GM18499 (cell line): ENCODE measurements at regions not wholly inside any gene's neighbourhood (a gene's known extent, or its start where the extent isn't known, plus 50 kb on each side); places are given as distances from the start of the nearest gene placed in this dataset.

Source experiments
- ATAC-seq: cut with Tn5 transposase; IDR thresholded peaks from one replicate; pipeline ENCODE4 v1.9.1; 2021; ENCODE audit warnings: moderate number of reproducible peaks; ENCODE audit not compliant: insufficient read depth, unreplicated experiment

DNA sequence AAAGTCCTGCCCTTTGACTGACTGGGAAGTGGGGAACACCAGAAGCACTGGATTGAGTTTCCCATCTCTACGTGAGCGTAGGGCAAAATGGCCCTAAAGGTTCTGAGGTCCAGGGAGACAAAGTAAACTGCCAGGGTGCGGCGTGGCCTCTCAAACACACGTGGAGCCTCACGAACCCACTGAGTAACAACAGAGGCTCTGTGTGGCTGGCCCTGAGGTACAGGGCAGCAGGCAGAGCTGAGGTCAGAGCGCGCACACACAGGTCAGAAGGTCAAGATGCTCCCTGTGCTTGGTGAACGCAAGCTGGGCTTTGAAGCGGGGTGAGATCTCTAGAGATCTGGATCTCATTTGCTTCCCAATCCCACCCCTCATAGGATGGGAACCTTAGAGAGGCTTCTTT is 99.0 kb upstream of the ZMIZ1 start:
- ATAC-seq = no peak

DNA sequence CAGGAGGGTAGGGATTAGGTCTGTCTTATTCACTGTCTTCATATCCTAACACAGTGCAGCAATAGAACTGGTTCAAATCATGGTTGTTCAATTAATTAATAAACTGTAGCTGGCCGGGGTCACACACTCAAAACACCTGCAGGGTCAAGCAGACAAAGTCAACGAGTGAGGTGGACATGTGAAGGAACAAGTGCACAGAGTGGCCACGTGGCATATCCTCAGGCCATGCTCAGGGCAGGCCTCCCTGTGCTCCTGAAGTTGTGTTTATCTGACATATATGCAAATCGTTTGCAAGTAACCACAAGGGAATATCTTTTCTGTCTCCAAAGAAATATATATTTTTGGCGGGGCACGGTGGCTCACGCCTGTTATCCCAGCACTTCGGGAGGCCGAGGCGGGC is 98.5 kb upstream of the ZMIZ1 start:
- no peak for ATAC-seq

DNA sequence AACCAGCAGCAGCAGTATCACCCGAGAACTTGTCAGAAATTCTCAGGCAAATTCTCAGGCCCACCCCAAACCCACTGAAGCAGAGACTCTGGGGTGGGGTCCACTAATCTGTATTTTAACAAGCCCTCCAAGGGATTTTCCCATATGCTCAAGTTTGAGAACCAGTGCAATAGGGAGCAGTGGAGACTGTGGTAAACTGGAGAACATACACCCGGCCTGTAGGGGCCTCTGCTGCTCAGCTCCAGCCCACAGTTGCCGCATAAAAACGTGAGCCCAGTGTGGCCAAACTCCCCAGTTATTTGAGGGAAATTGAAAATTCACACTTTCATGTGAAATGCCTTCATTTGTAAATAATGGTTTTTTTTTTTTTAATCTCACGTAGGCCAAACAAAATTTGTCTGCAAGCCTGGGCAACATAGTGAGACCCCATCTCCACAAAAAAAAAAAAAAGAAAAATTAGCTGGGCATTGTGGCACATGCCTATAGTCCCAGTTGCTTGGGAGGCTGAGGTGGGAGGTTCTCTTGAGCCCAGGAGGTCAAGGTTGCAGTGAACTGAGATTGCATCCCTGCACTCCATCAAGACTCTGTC is 97.6 kb upstream of the ZMIZ1 start:
- no peak for ATAC-seq

DNA sequence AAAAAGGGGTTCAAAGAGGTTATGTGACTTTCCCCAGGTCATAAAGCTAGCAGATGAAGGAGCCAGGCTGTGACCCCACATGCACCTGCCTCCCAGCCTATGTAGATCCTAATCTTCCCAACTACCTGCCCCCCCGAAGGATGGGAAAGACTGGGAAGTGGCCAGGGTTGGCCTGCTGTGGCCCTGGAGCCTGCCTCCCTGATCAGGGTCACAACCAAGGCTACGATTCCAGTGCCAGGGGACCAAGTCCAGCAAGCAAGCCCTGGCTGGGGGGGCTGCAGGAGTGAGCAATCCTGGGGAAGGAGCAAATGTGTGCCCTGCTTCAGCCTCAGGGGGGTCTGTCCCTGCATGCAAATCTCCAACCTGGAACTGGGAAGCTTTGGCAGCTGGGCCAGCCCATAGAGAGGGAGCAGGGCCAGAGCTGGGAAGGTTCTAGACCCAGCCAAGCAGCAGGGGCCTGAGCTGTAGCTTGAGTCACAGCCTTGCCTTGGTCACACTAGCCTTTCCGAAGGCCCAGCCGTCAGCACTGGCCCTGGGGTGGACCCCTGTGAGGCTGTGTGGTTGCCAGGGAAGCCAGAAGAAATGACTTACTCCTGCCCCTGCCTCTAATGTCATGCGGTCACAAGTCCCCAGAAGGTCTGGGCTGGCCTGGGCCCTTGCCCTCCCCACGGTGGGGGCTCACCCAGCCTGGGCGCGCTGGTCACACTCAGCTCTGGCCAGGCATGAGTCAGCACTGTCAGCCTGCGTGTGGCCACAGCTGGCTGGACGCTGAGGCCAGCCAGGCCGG is 96.4 kb upstream of the ZMIZ1 start:
- ATAC-seq = no peak

DNA sequence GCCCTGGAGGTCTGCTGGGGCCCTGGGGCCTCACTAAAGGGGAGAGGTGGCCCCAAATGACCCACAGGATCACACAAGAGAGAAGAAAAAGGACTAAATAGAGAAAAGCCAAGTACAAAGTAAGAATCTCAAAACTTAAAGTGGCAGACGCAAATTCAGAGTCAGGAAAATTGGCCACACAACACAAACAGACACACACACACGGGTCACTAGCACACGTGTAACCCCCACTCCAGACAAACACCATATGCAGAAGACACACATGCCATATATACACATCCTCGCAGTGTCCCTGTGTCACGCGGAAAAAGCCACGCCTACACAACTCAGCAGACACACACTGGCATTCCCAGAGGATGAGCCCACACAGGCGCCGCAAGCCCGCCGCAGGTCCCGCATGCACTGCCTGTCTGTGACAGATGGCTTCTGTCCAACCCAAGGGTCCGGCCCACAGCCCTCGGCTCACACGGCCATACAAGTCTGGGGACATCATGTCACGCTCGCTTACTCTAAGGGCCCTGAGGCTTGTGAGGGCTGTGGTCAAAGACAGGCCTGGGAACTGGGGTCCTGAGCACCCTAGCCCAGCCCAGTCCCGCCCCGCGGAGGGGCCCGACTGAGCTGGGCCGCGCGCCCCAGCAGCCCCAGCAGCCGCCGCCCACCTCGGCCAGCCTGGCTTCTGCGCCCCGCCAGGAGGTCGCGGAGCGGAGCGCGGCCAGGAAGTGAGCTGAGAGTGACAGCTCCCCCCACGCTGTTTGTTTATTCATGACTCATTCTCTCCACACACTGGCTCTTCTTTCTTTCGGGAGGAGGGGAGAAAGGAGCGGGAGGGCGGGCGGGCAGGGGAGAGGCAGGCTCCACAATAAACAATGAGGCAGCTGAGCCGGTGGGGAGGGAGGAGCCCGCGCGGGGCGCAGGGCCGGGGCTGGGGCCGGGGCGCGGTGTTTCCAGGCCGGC is 95.5 kb upstream of the ZMIZ1 start:
- peak; percentile 71 for ATAC-seq

DNA sequence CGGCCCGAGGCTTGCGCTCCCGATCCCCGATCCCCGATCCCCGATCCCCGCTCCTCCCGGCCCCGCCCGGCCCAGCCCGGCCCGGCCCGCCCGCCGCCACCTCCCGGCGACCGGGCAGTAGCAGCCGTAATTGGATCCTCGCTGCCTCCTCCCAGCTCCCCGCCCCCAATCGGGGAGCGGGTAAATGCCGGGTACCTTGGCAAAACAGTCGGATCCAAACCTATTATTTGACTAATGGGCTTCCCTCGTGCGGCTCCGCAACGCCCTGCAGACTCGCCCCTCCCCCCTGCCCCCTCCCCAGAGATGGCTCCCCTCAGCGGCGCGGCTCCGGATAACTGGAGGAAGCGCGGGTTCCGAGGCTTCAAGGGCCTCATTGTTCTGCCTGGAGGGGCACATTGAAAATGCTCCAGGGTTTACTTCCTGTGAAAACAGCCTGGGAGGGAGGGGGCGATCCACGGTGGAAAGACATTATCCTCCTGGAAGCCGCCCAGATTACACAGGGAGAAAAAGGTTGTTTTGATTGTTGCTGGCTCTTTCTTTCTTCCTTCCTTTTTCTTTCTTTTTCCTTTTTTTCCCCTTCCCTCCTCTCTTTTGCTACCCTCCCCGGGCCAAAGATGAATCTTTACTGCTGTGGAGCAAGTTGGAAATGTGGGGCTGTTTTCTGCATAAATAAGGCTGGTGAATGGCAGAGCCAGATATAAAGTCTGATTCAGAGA is 94.7 kb upstream of the ZMIZ1 start:
- ATAC-seq = peak; percentile 2

DNA sequence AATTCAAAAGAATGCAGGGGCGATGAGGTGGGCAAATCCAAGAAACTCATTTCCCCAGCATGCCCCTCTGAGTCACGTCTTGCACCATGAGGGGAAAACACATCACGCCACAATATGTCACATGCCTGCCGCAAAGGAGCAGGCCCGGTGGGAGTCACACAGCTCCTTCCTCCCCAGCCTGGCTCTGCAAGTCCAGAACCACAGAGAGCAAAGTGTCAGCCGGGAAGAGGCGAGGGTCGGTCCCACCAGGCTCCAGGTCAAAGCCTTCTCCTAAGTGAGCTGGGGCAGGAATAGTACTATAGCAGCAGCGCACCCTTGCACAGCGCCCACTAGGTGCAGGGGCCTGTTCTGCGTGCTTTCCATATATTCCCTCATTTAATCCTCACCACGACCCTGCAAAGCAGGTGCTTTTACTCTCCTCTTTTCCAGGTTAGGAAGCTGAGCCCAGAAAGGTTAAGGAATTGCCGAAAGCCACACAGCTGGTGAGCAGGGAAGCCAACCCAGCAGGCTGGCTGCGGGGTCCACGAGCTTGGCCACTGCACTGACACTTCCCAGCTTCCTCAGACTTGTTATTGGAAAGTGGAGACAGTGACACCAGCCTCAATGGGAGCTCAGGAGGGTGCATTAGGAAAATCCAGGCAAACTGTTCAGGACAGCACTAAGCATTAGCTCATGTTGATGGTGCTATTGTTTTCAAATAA is 94.0 kb upstream of the ZMIZ1 start:
- ATAC-seq = no peak

DNA sequence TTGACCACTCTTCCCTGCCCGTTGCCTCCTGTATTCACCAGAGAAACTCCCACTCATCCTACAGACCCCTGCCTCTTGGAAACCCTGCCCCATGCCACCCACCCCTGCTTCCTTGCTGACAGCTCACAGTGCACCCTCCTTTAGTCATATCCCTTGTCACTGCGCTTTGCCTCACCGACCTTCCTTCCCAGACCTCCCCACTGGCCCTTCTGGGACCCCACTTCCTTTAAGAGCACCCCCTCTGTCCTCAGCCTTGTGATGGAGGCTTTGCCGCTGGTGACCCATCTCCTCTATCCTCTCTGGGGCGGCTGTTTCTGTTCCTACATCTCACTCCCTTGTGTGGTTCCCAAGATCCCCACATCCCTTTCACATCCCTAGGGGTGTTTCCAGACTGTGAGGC is 92.8 kb upstream of the ZMIZ1 start:
- ATAC-seq = no peak

DNA sequence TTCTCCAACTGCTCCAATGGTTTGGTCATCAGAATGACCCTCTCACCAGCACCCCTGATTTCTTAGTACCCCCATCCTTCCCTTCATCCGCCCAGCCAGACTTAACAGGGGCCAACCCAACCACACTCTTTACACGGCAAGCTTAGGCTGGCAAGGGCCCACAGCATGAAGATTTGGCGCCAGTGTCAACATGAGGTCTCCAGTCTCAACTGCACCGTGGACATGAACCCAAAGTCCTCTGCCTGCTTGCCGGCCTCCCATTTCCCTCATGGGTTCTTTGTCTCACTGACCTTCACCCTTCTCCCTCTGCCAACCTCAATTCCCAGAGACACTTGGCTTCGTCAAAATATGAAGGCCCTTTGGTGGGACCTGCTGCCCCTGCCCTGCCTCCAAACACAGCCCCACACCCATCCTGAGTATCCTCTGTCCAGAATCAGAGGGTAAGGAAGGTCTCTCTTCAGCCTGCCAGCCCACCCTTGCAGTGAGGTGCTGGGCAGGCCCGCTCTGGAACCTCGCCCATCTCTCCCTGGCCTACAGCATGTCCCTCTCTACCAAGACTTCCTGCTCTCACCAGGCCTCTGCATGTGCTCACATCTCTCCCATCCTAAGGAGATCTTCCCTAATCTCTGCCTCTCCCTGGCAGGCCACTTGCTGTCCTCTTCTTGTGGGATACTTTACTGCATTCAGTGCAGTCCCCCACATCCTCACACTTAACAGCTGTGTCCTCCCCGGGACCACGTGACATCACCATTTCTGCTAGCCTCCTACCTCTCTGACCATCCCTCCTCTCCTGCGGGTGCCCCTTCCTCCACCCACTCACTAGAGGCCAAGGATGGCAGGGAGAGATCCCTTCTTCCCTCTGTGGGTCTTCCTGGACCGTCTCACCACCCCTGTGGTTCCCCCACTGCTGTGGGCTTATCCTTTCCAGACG is 91.7 kb upstream of the ZMIZ1 start:
- ATAC-seq = no peak

DNA sequence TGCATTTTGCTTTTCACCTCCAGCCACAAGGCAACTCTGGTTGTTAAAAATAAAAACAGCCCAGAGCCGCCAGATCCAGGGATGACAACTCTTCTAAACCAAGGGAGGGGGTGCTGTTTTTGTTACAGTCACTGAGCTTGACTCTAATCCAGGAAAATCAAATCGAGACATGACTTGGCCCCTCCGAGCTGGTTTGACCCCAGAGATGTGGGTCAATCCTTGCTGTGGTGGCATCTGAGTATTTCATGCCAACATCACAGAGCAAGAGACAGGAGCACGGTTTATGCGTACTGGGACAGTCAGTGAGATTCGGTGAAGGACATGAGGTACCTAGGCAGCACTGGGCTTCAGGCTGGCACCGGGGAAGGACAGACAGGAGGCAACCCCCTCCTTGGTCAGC is 88.8 kb upstream of the ZMIZ1 start:
- ATAC-seq = no peak

DNA sequence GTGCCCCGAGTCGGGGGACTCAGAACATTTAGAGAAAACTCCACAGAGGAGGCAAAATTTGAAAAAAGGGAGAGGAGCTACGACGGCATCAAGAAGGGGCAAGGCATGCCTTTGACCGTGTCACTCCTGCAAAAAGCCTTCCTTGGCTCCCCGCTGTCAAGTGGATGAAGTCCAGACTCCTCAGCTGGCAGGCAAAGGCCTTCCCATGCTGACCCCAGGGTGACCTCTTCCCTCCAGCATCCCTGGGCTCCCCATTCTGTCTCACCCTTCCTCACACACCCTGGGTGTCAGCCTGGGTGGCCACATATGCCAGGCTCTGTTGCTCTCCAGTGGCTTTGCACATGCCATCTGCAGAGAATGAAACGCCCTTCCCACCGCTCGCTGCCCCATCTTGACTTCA is 88.4 kb upstream of the ZMIZ1 start:
- ATAC-seq = no peak

DNA sequence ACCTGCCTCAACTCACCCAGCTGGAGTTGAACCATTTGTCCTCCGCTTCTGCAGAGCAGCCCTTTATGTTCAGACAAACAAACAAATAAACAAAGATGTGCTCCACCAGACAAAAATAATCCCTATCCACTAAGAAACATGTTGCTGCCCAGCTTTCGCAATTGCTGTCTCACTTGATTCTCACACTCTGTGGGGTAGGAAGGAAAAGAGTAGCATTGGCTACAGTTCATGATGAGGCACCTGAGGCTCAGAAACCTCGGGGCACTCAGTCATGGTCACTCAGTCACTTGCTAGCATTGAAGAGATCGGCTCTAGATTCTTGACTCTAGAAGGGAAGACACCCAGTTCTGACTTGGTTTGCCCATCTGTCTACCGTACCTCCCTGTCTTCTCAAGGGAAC is 88.0 kb upstream of the ZMIZ1 start:
- no peak for ATAC-seq

DNA sequence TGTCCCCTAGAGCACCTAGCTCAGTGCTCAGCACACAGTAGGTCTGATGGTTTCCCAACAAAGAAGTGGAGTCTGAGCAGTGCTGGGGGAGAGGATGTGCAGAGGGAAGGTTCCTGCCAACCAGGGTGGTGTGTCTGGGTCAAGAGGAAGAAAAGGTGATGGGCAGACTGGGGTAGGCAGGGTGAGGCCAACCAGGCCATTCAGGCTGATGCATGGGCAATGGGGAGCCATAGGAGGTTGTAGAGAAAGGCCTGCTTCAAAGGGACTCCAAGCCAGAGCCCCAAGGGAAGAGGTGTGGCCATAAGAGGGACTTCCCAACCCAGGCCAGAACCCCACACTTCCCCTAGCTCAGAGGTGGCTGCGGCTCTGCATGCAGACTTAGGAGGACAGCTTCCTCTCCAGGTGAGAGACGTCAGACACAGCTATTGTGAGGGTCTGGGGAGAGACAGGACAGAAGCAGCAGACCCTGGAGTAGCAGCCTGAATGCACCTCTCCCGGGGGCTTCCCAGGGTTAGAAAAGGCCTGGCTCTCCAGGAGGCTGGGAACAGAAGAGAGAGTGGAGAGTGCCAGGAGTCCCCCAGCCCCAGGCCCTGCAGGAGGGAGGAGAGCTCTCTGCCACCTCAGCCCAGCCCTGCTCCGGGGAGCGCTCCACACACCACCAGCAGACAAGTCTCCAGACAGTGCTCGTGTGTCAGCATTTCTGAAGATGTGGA is 87.4 kb upstream of the ZMIZ1 start:
- ATAC-seq = no peak

DNA sequence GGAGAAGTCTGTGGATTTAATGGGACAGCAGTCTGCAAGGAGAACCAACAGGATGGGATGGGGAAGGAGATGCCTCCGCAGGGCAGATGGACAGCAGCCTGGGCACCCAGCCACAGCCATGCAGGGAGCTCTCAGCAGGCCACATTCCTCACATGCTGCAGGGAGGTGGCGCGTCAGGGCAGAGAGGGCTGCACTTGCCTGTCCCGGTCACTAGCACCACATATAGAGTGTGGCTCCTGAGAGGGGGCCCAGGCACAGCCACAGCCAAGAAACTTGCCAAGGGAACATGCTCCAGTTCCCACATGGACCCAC is 86.8 kb upstream of the ZMIZ1 start:
- ATAC-seq = no peak

DNA sequence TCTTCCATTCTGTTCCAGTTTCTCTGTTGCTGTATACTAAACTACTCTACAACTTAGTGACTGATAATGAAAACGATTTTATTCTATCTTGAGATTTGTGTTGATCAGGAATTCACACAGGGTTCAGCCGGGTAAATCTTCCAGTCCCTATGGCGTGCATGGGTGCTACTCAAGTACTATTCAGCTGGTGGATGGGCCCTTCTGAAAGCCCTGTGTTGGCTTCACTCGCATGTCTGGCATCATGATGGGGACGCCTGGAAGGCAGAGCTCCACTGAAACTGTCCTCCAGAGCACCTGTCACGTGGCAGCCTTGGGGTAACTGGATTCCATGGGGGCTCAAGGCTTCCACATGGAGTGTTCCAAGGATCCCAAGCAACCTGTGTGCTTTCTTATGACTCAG is 86.0 kb upstream of the ZMIZ1 start:
- no peak for ATAC-seq

DNA sequence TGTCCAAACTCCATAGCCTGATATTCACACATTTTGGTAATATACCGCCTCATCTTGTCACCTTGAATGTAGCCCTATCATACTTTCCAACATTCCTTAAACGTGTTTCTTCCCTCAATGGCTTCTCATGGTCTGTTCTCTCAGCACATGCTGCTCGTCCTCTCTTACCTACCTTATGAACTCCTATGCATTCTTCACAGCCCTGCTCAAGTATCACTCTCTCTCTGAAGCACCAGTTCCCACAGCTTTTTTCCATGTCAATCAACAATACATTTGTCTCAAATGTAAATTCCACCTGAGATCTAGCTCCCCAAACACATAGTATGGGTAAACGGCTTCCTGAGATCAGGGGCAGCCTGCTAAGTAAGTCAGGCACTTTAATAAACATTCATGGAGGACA is 85.2 kb upstream of the ZMIZ1 start:
- no peak for ATAC-seq

DNA sequence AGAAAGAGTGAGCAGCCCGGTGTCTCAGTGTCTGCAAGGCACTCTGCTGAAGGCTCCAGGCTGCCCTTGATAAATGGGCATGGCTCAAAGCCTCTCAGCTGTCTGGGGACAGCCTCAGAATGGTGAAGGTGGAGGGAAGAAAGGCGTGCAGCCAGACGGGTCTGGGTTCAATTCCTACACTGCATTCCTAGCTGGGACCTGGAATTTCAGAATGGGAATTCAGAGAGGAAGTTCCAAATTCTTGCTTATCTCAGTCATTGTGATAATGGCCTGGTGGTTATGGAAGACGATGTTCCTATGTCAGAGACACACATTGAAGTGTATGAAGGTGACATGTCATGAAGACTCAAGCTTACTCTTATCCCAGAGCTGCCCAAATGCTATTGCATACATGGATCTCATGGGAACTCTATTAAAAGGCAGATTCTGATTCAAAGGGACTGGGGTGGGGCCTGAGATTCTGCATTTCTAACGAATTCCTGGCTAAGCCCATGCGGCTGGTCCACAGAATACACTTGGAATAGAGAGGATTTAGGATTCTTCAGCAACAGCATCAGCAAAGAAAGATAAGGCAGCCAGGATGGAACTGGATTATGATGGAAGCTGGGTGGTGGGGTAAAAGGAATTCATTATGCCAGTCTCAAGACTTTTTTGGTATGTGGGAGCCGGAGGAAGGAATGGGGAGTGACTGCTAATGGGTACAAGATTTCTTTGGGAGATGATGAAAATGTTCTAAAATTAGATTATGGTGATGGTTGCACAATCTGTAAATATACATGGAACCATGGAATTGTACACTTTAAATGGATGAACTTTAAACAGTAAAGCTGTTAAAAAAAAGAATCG is 82.6 kb upstream of the ZMIZ1 start:
- ATAC-seq = no peak

DNA sequence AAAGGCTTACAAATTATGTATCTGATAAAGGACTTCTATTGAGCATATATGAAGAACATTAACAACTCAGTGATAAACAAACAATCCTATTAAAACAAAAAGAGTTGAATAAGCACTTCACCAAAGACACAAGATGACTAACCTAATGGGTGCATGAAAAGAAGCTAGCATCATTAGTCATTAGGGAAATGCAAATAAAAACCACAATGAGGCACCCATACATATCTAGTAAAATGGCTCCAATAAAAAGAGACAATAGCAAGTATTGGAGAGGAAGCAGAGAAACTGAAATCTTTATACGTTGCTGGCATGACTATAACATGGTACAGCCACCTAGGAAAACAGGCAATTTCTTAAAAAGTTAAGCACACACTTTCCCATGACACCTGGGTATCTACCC is 77.6 kb upstream of the ZMIZ1 start:
- peak; percentile 85 for ATAC-seq
